GM23338 (cell line): ENCODE measurements at regions not wholly inside any gene's neighbourhood (a gene's known extent, or its start where the extent isn't known, plus 50 kb on each side); places are given as distances from the start of the nearest gene placed in this dataset.

ENCODE experiments used
- ATAC-seq: fragments of 200-7000 bp; cut with Tn5 transposase; 3 replicates; pipeline ENCODE4 v1.9.1; 2020
- DNase-seq: peaks from one replicate; pipeline ENCODE4 v3.0.0-alpha.2; 2015; ENCODE audit warnings: low spot score
- H2AFZ ChIP-seq: fragments of 200-600 bp; sonication (generic); 2 replicates; pipeline ENCODE4 v1.8.0; 2016; ENCODE audit warnings: antibody characterized with exemption, mild to moderate bottlenecking, moderate library complexity
- H3F3A ChIP-seq: fragments of 200-600 bp; sonication (generic); replicated peaks from 2 replicates; pipeline ENCODE4 v1.8.0; 2017; ENCODE audit warnings: antibody characterized with exemption, mixed run types, low read depth
- H3K27ac ChIP-seq: fragments of 200-600 bp; sonication (generic); 2 replicates; pipeline ENCODE4 v1.6.1; 2016; ENCODE audit warnings: low read depth
- H3K27me3 ChIP-seq: fragments of 200-600 bp; sonication (generic); 2 replicates; pipeline ENCODE4 v1.8.0; 2016; ENCODE audit warnings: mild to moderate bottlenecking, mixed run types, moderate library complexity; ENCODE audit not compliant: insufficient read depth
- H3K36me3 ChIP-seq: fragments of 200-600 bp; sonication (generic); 2 replicates; pipeline ENCODE4 v1.8.0; 2016; ENCODE audit warnings: mild to moderate bottlenecking; ENCODE audit not compliant: insufficient read depth
- H3K4me1 ChIP-seq: fragments of 200-600 bp; sonication (generic); 2 replicates; pipeline ENCODE4 v1.8.0; 2016; ENCODE audit warnings: mild to moderate bottlenecking, moderate library complexity; ENCODE audit not compliant: insufficient read depth
- H3K4me2 ChIP-seq: fragments of 200-600 bp; sonication (generic); 2 replicates; pipeline ENCODE4 v1.7.1; 2017; ENCODE audit warnings: mixed run types
- H3K4me3 ChIP-seq: fragments of 200-600 bp; sonication (generic); 2 replicates; pipeline ENCODE4 v1.6.1; 2016; ENCODE audit warnings: mixed run types
- H3K79me2 ChIP-seq: fragments of 200-600 bp; sonication (generic); replicated peaks from 2 replicates; pipeline ENCODE4 v1.8.0; 2017; ENCODE audit warnings: mild to moderate bottlenecking; ENCODE audit not compliant: insufficient read depth
- H3K9me2 ChIP-seq: fragments of 200-600 bp; sonication (generic); 2 replicates; pipeline ENCODE4 v1.8.0; 2017; ENCODE audit not compliant: insufficient read depth
- H4K20me1 ChIP-seq: fragments of 200-600 bp; sonication (generic); replicated peaks from 2 replicates; pipeline ENCODE4 v1.8.0; 2017; ENCODE audit warnings: mild to moderate bottlenecking; ENCODE audit not compliant: insufficient read depth
- H3K27ac Mint-ChIP-seq: 2 replicates; pipeline ENCODE4 v1.8.0; 2020; ENCODE audit warnings: inconsistent platforms, mild to moderate bottlenecking, moderate library complexity, mixed read lengths
- H3K27me3 Mint-ChIP-seq: 3 replicates; pipeline ENCODE4 v1.8.0; 2022; ENCODE audit warnings: low read depth, mild to moderate bottlenecking, moderate library complexity, mixed read lengths, inconsistent platforms; ENCODE audit not compliant: insufficient read depth, poor library complexity
- H3K36me3 Mint-ChIP-seq: 3 replicates; pipeline ENCODE4 v1.8.0; 2021; ENCODE audit warnings: low read depth, mild to moderate bottlenecking, inconsistent platforms, moderate library complexity, mixed read lengths
- H3K4me1 Mint-ChIP-seq: 3 replicates; pipeline ENCODE4 v1.8.0; 2020; ENCODE audit warnings: mild to moderate bottlenecking, inconsistent platforms, mixed read lengths
- H3K4me3 Mint-ChIP-seq: 3 replicates; pipeline ENCODE4 v1.8.0; 2021; ENCODE audit warnings: moderate library complexity, mild to moderate bottlenecking, inconsistent platforms, mixed read lengths
- H3K9me3 Mint-ChIP-seq: 3 replicates; pipeline ENCODE4 v1.8.0; 2020; ENCODE audit warnings: moderate library complexity, mild to moderate bottlenecking, inconsistent platforms, mixed read lengths
- CREB1 ChIP-seq: fragments of 250-450 bp; sonication (Bioruptor Pico); IDR thresholded peaks from 2 replicates; pipeline ENCODE4 v1.5.0; 2020; ENCODE audit warnings: low read depth, mild to moderate bottlenecking, moderate library complexity
- EZH2 ChIP-seq: fragments of 200-600 bp; sonication (generic); IDR thresholded peaks from one replicate; pipeline ENCODE4 v1.8.0; 2017; ENCODE audit warnings: antibody characterized with exemption, mild to moderate bottlenecking, low read depth; ENCODE audit not compliant: unreplicated experiment
- JUNB ChIP-seq: IDR thresholded peaks from one replicate; pipeline ENCODE4 v1.6.1; 2016; ENCODE audit warnings: antibody characterized with exemption; ENCODE audit not compliant: unreplicated experiment
- NANOG ChIP-seq: IDR thresholded peaks from 2 replicates; pipeline ENCODE4 v1.6.1; 2016; ENCODE audit warnings: antibody characterized with exemption, borderline replicate concordance
- ZNF114 ChIP-seq: fragments of 250-450 bp; sonication (Bioruptor Pico); IDR thresholded peaks from 2 replicates; pipeline ENCODE4 v1.5.0; 2020; ENCODE audit warnings: mild to moderate bottlenecking, moderate library complexity
- ZNF331 ChIP-seq: fragments of 250-450 bp; sonication (Bioruptor Pico); IDR thresholded peaks from 2 replicates; pipeline ENCODE4 v1.5.0; 2020; ENCODE audit warnings: low read depth, mild to moderate bottlenecking, moderate library complexity
- TF ChIP-seq, protein P1 (sequence below): fragments of 250-450 bp; sonication (Bioruptor Pico); IDR thresholded peaks from 2 replicates; pipeline ENCODE4 v1.5.0; 2020; ENCODE audit warnings: mild to moderate bottlenecking, moderate library complexity
- TF ChIP-seq, protein P2 (sequence below): IDR thresholded peaks from 2 replicates; pipeline ENCODE4 v1.6.1; 2016; ENCODE audit warnings: antibody characterized with exemption
- TF ChIP-seq, protein P3 (sequence below): IDR thresholded peaks from one replicate; pipeline ENCODE4 v1.6.1; 2018; ENCODE audit warnings: antibody characterized with exemption; ENCODE audit not compliant: unreplicated experiment

DNA sequence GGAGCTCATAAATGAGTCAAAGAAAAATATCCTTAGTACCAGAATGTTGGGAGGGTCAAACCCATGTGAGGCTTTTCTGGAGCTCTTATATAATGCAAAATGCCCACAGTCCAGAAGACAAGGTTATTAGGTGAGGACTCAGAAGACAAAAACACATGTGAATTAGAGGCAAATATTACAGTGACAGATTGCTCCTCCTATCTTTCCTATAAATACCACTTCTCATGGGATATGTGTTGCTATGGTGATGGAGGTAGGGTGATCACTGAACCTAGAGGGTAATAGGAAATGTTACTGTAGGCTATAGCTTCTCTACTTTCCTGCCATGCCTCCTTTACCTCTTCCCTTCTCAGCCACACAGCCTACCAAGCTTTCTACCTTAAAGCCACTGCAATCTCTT is 264.6 kb downstream of the SEC61B start (continued):
- TF ChIP-seq, protein P1, sequence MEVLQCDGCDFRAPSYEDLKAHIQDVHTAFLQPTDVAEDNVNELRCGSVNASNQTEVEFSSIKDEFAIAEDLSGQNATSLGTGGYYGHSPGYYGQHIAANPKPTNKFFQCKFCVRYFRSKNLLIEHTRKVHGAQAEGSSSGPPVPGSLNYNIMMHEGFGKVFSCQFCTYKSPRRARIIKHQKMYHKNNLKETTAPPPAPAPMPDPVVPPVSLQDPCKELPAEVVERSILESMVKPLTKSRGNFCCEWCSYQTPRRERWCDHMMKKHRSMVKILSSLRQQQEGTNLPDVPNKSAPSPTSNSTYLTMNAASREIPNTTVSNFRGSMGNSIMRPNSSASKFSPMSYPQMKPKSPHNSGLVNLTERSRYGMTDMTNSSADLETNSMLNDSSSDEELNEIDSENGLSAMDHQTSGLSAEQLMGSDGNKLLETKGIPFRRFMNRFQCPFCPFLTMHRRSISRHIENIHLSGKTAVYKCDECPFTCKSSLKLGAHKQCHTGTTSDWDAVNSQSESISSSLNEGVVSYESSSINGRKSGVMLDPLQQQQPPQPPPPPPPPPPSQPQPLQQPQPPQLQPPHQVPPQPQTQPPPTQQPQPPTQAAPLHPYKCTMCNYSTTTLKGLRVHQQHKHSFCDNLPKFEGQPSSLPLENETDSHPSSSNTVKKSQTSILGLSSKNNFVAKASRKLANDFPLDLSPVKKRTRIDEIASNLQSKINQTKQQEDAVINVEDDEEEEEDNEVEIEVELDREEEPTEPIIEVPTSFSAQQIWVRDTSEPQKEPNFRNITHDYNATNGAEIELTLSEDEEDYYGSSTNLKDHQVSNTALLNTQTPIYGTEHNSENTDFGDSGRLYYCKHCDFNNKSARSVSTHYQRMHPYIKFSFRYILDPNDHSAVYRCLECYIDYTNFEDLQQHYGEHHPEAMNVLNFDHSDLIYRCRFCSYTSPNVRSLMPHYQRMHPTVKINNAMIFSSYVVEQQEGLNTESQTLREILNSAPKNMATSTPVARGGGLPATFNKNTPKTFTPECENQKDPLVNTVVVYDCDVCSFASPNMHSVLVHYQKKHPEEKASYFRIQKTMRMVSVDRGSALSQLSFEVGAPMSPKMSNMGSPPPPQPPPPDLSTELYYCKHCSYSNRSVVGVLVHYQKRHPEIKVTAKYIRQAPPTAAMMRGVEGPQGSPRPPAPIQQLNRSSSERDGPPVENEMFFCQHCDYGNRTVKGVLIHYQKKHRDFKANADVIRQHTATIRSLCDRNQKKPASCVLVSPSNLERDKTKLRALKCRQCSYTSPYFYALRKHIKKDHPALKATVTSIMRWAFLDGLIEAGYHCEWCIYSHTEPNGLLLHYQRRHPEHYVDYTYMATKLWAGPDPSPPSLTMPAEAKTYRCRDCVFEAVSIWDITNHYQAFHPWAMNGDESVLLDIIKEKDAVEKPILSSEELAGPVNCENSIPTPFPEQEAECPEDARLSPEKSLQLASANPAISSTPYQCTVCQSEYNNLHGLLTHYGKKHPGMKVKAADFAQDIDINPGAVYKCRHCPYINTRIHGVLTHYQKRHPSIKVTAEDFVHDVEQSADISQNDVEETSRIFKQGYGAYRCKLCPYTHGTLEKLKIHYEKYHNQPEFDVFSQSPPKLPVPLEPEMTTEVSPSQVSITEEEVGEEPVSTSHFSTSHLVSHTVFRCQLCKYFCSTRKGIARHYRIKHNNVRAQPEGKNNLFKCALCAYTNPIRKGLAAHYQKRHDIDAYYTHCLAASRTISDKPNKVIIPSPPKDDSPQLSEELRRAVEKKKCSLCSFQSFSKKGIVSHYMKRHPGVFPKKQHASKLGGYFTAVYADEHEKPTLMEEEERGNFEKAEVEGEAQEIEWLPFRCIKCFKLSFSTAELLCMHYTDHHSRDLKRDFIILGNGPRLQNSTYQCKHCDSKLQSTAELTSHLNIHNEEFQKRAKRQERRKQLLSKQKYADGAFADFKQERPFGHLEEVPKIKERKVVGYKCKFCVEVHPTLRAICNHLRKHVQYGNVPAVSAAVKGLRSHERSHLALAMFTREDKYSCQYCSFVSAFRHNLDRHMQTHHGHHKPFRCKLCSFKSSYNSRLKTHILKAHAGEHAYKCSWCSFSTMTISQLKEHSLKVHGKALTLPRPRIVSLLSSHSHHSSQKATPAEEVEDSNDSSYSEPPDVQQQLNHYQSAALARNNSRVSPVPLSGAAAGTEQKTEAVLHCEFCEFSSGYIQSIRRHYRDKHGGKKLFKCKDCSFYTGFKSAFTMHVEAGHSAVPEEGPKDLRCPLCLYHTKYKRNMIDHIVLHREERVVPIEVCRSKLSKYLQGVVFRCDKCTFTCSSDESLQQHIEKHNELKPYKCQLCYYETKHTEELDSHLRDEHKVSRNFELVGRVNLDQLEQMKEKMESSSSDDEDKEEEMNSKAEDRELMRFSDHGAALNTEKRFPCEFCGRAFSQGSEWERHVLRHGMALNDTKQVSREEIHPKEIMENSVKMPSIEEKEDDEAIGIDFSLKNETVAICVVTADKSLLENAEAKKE (CRISPR knock-in tag) = no peak
- TF ChIP-seq ZNF331 (CRISPR knock-in tag) (no peak), NANOG (no peak), JUNB (no peak)
- TF ChIP-seq, protein P2, sequence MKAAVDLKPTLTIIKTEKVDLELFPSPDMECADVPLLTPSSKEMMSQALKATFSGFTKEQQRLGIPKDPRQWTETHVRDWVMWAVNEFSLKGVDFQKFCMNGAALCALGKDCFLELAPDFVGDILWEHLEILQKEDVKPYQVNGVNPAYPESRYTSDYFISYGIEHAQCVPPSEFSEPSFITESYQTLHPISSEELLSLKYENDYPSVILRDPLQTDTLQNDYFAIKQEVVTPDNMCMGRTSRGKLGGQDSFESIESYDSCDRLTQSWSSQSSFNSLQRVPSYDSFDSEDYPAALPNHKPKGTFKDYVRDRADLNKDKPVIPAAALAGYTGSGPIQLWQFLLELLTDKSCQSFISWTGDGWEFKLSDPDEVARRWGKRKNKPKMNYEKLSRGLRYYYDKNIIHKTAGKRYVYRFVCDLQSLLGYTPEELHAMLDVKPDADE = no peak

DNA sequence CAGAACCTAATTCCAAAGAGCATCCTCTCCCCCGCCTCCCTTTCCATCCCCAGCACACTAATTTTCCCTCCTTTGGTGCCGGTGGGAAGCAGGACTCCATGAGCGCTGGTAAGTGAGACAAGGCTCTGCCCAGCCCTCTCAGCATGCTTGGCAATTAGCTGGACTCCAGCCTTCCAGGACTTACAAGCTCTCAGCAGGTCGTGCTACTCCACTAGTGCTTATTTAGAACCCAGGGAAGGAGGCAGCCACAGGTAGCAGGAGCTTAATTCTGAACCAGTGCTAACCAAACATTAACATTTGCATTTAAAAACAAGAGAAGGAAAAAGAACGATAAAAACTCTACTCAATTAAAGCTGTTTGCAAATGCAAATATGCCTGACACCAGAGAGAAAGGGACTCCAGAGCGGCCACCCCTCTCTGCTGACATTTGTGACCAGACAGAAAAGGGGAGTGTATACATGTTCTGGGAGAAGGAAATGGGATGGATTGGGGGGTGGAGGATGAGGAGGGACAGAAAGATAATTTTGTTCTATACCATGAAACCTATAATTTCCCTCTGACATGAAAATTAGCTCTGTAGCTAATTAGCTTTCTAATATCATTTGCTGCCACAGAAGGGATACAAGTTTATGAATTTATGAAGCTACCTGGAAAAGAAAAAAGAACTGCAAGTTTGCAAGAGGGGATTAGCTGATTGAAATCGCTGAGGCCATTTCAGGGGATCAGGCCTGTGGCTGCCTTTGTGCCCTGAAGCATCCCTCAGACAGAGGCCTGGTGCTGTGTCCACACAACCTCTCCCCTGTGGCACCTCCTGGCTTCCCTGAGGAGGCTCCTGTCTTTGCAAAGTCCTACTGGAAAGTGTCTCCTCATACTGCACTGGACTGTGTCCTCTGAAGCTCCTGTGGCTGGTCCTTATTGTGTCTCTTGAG is 266.3 kb downstream of the SEC61B start:
- Histone ChIP-seq H3K4me2 (peak overlapping the region; percentile 66), H3K27me3 (no peaks in the 10 kb centered on the region), H2AFZ (peak overlapping the region; percentile 72; the same call in 1 of the 2 replicates), H3K9me2 (peaks cover 9% of the 10 kb centered on the region; the same call in 1 of the 2 replicates), H3K4me1 (peaks cover 20% of the 10 kb centered on the region), H3K27ac (no peak overlapping the region), H3K79me2 (no peaks in the 10 kb centered on the region), H3K4me3 (no peak overlapping the region), H4K20me1 (no peaks in the 10 kb centered on the region), H3F3A (no peaks in the 10 kb centered on the region), H3K36me3 (no peaks in the 10 kb centered on the region)
- Mint-ChIP-seq H3K9me3 (no peaks in the 10 kb centered on the region), H3K27me3 (peaks cover 6% of the 10 kb centered on the region), H3K4me3 (peak overlapping the region; percentile 37), H3K27ac (no peak overlapping the region), H3K36me3 (no peaks in the 10 kb centered on the region), H3K4me1 (peaks cover 23% of the 10 kb centered on the region)
- DNase-seq (no peak), ATAC-seq (peak; percentile 87)
- TF ChIP-seq EZH2 = no peak
- TF ChIP-seq, protein P3, sequence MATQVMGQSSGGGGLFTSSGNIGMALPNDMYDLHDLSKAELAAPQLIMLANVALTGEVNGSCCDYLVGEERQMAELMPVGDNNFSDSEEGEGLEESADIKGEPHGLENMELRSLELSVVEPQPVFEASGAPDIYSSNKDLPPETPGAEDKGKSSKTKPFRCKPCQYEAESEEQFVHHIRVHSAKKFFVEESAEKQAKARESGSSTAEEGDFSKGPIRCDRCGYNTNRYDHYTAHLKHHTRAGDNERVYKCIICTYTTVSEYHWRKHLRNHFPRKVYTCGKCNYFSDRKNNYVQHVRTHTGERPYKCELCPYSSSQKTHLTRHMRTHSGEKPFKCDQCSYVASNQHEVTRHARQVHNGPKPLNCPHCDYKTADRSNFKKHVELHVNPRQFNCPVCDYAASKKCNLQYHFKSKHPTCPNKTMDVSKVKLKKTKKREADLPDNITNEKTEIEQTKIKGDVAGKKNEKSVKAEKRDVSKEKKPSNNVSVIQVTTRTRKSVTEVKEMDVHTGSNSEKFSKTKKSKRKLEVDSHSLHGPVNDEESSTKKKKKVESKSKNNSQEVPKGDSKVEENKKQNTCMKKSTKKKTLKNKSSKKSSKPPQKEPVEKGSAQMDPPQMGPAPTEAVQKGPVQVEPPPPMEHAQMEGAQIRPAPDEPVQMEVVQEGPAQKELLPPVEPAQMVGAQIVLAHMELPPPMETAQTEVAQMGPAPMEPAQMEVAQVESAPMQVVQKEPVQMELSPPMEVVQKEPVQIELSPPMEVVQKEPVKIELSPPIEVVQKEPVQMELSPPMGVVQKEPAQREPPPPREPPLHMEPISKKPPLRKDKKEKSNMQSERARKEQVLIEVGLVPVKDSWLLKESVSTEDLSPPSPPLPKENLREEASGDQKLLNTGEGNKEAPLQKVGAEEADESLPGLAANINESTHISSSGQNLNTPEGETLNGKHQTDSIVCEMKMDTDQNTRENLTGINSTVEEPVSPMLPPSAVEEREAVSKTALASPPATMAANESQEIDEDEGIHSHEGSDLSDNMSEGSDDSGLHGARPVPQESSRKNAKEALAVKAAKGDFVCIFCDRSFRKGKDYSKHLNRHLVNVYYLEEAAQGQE = no peak
- TF ChIP-seq NANOG = no peak
- TF ChIP-seq ZNF114 (CRISPR knock-in tag) = no peak
- TF ChIP-seq CREB1 (CRISPR knock-in tag) = no peak
- TF ChIP-seq ZNF331 (CRISPR knock-in tag) = no peak
